NOMO-1 treated with dmso at 0.1 percent for 144 hours (cell line): ENCODE measurements at regions not wholly inside any gene's neighbourhood (a gene's known extent, or its start where the extent isn't known, plus 50 kb on each side); places are given as distances from the start of the nearest gene placed in this dataset.
"Not testable (repeated sequence)": the region's sequence is repeated elsewhere in the genome, so short reads cannot be mapped to it uniquely, and the experiment has no call there.

Source experiments
- DNase-seq: peaks from one replicate; lab custom pipeline; 2025; ENCODE audit not compliant: unreplicated experiment; lab: John Stamatoyannopoulos, UW

DNA sequence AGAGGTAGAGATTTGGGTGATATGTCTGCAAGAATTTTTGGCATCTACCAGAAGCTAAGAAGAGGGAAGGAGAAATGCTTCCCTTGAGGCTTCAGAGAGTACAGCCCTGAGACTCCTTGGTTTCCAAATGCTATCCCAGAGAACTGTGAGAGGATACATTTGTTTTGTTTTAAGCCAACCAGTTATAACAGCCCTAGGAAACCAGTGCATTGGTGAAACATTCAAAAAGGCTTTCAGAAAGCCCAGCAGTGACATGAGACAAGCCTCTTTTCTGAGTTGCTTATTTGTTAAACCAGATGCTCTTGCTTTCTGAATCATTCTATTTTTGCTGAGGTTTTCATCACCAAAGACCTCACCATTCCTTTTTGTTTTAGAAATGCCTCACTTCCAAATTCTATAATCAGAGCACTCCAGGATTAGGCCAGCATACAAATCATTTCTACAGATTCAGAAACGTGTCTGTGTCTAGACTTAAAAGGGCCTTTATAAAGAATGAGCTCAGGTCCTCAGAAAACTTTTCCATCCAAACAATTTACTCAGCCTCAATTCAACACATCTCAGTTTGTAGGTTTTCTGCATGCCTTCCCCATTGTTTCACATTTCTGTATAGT, 1617.8 kb upstream of the FLRT2 start:
- DNase-seq, result no peak

DNA sequence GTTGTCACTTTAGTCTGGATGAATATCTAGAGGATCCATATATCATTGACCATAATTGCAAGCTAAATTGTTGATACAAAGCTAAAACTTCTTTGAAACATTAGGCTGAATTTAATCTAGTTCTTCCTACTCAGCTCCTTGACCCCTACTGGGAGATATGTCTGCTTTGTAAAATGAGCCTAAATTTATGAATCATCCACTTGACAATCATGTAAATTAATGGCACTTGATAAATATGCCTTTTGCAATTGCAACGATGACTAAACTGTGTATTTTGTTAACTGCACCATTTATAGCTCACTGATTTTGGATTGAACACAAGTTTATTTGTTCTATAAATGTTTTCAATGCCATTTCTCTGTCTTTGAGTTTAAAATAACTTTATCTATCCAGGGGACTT, 1616.5 kb upstream of the FLRT2 start:
- DNase-seq, result no peak

DNA sequence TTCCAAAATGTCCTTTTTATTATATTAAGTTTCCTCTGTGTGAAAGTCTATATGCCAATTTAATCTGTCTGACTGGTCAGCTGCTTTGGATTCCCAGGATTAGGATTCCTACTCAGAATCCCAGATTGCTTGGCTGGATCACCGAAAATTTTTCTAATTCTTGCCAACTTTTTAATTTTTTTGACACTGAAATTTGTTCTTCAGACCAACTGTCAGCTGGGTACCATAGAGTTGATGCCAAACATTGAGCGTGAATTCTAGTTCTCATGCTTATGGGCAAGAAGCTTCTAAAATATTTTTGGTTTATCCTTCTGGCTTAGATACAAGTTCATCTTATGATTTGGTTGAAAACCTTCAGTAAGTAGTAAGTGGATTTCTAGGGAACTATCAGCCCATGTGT, 1611.4 kb upstream of the FLRT2 start:
- DNase-seq, result no peak

DNA sequence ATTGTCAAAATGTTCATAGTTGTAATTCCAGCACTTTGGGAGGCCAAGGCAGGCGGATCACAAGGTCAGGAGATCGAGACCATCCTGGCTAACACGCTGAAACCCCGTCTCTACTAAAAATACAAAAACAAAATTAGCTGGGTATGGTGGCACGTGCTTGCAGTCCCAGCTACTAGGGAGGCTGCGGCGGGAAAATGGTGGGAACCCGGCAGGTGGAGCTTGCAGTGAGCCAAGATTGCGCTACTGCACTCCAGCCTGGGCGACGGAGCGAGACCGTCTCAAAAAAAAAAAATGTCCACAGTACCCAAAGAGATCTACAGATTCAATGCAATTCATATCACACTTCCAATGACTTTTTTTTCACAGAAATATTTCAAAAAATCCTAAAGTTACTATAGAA, 1610.3 kb upstream of the FLRT2 start:
- not testable (repeated sequence) for DNase-seq

GRCh38 chr14:83923842-83924241, 1606.1 kb upstream of the FLRT2 start:
- DNase-seq, result no peak

DNA sequence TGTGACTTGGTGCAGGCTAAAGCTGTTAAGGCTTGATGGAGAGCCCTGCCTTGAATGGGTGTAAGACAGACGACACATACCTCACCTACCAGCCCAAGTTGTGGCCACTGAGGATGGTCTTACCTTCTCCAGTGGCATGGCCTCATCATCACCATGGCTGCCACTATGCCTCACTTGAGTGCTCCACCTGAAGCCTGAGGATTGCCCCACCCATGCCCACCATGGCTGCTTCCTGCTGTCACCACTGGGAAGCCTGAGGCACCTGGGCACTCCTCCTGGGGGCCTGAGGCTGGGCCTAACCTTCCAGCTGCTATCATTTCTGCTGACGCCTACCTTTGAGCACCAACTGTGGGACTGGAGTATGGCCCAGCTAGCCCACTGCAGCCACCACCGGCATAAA, 1605.7 kb upstream of the FLRT2 start:
- DNase-seq, result no peak

DNA sequence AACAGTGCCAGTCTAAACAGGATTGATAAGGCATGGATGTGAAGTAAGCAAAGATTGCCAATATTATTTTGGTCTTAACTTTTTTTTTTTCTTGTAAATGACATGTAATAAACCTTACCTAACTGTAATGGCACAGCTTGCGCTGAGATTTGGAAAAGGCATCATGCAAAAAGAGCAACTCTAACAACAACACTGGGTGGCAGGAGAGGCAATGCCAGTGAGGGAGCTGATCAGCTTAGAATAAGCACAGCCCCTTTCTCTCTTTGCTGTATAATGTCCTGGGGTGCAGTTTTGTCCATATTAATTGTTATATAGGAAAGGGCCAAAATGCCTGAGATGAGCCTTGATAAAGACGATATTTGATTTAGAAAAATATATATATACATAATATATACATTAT, 1589.7 kb upstream of the FLRT2 start:
- no peak for DNase-seq

GRCh38 chr14:83958359-83958758, 1571.6 kb upstream of the FLRT2 start:
- no peak for DNase-seq

DNA sequence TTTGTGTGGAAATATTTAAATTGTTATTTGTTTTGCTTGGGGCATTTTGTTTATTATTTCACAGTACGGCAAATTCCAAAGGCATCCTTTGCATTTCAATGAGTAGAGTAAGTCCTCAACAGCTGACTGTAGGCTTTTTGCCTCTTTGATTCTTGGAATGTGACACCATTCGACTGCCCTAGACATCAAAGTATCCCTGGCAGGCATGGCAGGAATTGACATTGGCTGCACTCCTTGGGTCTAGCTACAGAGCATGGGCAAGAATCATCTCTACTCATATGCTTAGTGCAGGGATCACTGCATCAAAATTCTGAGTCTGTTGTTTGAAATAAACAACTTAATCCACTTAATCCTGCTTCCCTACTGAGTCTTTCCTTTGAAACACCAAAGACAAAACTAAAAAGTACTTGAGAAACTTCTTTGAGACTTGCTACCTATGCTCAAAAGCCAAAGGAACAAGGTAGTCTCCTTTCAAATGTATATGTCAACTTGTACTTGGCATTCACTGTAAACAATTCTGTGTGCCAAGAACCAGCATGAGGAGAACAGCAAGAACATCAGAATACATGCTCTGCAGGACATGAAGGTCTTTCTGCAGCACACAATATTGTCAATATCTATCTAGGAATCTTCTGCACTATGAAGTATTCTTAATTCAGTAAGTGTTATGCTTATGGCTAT, 1569.0 kb upstream of the FLRT2 start:
- no peak for DNase-seq

GRCh38 chr14:83969998-83970397, 1559.9 kb upstream of the FLRT2 start:
- no peak for DNase-seq

DNA sequence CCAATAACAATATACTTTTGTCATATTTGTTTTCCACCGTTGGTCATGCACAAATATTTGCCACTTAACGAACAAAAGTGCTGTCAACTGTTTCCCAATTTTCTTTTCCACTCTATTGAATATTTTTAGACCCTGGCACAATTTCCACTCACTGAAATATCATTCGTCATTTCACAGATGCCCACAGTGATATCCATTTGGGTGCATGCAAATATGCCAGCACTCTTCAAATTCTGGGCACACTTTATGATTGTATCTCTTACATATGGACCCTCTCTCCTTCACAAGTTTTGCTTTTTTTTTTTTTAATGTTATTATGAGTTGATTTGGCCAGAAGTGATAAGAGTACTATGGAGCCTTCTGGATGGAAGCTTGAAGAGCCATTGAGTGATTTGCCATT, 1557.3 kb upstream of the FLRT2 start:
- DNase-seq, result no peak

DNA sequence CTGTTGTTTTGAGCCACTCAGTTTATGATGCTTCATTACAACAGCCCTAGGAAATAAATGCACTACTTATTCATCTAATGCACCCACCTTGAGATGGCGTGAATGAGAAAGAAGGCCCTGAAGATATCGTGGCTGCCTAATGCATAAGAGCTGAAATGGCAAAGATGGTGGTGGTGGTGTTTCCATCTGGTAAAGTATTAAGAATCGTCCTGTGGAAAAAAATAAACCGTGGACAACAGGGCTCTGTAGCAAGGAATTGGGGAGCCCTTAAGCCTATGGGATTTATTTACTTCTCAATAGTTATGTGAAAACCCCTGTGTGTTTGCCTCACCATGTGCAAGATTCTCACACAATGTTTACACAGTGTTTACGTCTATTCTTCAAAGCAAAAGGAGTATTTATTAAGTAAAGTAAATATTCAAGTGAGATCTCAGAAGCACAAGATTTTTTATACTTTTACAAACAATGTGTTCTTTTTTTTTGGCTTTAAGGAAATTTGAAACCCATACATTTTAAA, 1555.2 kb upstream of the FLRT2 start:
- DNase-seq, result no peak

DNA sequence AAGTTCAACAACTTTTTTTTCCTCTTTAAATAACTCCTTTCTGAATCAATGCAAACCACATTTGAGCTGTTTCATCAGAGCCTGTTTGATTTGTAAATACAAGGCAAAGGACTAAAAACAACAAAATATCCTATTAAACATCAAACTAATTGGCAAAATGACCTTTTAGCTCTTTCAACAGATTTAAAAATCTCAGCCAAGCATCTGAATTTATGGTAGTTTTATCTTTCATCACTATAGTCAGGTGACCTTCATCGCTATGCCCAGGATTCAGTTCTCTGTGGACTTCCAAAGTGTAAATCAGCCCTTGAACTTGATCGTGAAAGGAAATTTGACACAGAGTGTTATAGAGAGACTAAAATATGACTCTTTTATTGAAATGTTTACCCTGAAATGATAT, 1554.5 kb upstream of the FLRT2 start:
- no peak for DNase-seq

DNA sequence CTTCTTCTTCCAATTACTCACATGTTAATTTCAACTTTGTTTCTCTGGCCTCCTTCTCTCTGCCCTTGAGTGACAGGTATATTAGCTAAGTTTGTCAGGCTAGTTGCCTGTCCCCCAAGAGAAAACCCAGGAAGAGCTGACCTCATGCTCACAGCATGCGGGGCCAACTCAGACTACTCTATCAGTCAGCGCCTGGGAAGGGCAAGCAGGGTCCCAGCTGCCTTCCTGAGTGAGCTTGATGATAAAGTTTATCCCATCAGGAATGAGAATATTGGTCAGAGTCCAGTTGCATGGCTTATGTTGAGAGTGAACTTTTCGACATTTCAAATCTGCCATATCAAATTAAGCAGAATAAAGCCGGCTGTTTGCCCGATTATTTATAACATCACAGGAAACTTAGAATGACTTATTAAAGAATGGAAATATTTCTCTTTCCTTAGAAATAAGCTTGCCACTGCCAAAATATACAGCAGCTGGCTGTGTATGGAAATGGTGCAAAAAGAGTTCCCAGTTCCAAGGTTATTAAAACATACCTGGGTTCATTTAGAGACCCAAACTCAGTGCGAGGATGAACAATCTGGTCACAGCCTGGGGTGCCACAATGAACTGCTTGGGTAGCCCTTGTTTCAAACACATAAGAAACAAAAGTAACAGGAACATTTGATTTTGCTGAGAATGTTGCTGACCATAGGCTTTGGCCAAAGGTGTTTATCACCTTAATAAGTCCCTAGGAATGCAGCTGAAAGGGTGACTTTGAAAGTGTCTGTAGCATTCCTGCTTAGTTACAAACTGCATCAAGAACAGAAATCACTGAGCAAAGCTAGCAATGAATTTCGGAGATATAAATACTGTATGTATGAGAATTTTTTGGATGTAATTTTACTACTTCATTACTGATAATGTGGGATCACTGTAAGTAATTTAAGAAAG, 1553.8 kb upstream of the FLRT2 start:
- DNase-seq, result no peak

GRCh38 chr14:83977583-83977982, 1552.4 kb upstream of the FLRT2 start:
- no peak for DNase-seq

- not testable (repeated sequence) for DNase-seq
These were observed 1548.2 kb upstream of the FLRT2 start for GRCh38 chr14:83981676-83982258.

DNA sequence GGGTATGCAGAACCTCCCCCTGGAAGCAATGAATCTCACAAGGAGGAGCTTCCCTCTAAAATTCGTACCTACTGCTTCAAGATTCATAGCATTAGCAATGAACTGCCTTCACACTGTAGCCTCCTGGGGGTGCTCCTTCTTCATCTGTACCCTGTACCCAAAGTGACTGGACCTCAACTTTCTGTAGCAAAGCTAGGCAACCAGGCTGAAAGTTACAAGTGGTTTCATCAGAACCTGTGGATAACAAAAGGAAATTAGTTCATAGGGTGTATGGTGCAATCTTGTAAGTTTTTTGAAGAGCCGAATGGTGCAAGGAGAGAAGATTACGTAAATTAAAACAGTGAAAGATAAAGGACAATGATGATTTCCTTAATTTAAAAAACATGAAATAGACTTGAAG, 1541.7 kb upstream of the FLRT2 start:
- peak; percentile 75 for DNase-seq

DNA sequence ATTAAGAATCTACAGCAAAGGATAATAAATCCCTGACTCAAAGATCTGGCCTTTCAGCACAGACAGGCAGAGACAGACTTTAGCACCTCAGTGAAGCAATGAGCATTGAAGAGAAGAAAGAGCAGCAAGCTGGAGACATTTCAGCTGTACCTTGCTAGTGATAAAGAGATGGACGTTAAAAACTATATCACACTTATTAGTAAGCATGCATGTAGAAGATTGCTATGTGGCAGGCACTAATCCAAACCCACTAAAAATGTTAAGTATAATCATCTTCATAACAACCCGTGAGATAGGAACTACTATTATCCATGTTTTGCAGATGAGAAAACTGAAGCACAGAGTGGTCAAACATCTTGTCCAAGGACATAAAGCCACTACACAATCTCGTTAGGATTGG, 1538.3 kb upstream of the FLRT2 start:
- DNase-seq, result no peak

DNA sequence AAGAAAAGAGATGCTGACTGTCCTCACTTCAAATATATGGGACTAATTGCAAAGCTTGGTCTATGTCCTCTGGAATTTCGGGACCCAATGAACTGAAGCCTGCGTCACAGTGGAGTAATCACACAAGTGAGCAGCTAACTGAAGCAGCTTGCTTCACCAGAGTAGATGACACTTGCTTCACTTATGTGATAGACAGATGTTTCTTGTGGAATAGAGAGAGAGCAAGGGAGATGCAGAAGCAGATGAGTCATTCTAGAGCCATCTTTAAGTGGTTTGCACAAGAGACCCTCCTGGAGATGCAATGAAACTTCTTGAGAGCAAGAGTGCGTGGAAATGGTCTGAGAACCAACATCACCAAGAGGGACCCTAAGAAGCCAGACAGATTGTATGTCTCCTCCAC, 1537.1 kb upstream of the FLRT2 start:
- DNase-seq, result no peak

- no peak for DNase-seq
These were observed 1536.4 kb upstream of the FLRT2 start for GRCh38 chr14:83993545-83993944.

DNA sequence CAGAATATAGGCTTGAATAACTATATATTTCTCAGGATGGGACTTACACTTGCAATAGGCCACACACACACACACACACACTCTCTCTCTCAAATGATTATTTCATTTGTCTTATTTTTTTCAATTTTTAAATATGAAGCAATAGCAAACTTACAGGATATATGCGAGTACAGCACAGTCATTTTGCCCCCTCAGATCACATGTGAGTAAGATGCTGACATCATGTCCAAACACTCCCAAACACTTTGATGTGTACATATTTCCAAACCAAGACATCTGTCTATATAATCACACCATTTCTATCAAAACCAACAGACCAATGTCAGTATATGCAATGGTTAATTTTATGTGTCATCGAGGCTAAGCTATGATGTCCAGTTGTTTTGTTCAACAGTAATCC, 1535.9 kb upstream of the FLRT2 start:
- DNase-seq, result no peak
